ENCODE measurements at regions not wholly inside any gene's neighbourhood (a gene's known extent, or its start where the extent isn't known, plus 50 kb on each side); places are given as distances from the start of the nearest gene placed in this dataset.

- no peaks in the 10 kb centered on the region for H3K27me3 Mint-ChIP-seq (ENCODE audit: insufficient read depth, low read depth, poor library complexity)
- no peak for ATAC-seq
These were observed 1366.2 kb downstream of the PLA2G4A start for GRCh38 chr1:188194916-188195315.

GRCh38 chr1:188218289-188218688, 1389.5 kb downstream of the PLA2G4A start:
- ATAC-seq (no peak), DNase-seq (ENCODE audit: low spot score) (no peak)
- H3K36me3 Mint-ChIP-seq (ENCODE audit: low read depth) = no peaks in the 10 kb centered on the region
- no peaks in the 10 kb centered on the region for H3K36me3 ChIP-seq (ENCODE audit: insufficient read depth)
- H3F3A ChIP-seq (replicated peaks; ENCODE audit: low read depth) = no peaks in the 10 kb centered on the region
- H3K27me3 Mint-ChIP-seq (ENCODE audit: insufficient read depth, low read depth, poor library complexity) = no peaks in the 10 kb centered on the region
- no peaks in the 10 kb centered on the region for H3K4me1 ChIP-seq (ENCODE audit: insufficient read depth)
- H4K20me1 ChIP-seq (replicated peaks; ENCODE audit: insufficient read depth) = no peaks in the 10 kb centered on the region
- H3K79me2 ChIP-seq (replicated peaks; ENCODE audit: insufficient read depth) = no peaks in the 10 kb centered on the region
- no peaks in the 10 kb centered on the region for H3K9me2 ChIP-seq (ENCODE audit: insufficient read depth)
- H3K4me3 Mint-ChIP-seq = no peak overlapping the region
- TF ChIP-seq, protein P1, sequence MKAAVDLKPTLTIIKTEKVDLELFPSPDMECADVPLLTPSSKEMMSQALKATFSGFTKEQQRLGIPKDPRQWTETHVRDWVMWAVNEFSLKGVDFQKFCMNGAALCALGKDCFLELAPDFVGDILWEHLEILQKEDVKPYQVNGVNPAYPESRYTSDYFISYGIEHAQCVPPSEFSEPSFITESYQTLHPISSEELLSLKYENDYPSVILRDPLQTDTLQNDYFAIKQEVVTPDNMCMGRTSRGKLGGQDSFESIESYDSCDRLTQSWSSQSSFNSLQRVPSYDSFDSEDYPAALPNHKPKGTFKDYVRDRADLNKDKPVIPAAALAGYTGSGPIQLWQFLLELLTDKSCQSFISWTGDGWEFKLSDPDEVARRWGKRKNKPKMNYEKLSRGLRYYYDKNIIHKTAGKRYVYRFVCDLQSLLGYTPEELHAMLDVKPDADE (IDR thresholded peaks at IDR 0.05) = no peak
- TF ChIP-seq STAT1 (IDR thresholded peaks at IDR 0.05; ENCODE audit: unreplicated experiment) = no peak
- no peak for TF ChIP-seq EZH2phosphoT487 (IDR thresholded peaks at IDR 0.05; ENCODE audit: unreplicated experiment)
- TF ChIP-seq NANOG (IDR thresholded peaks at IDR 0.05; ENCODE audit: borderline replicate concordance) = no peak
- no peak for TF ChIP-seq CREB1 (CRISPR knock-in tag; IDR thresholded peaks at IDR 0.05; ENCODE audit: low read depth)
- no peaks in the 10 kb centered on the region for H3K9me3 Mint-ChIP-seq
- H3K27ac Mint-ChIP-seq = no peak overlapping the region
- no peak overlapping the region for H2AFZ ChIP-seq
- H3K27me3 ChIP-seq (ENCODE audit: insufficient read depth) = no peaks in the 10 kb centered on the region
- H3K27ac ChIP-seq (ENCODE audit: low read depth) = no peak overlapping the region
- no peak overlapping the region for H3K4me3 ChIP-seq
- H3K4me2 ChIP-seq = no peak overlapping the region
- H3K4me1 Mint-ChIP-seq = no peaks in the 10 kb centered on the region

More at GRCh38 chr1:188194916-188195315, 1366.2 kb downstream of the PLA2G4A start:
- Histone ChIP-seq H4K20me1 (replicated peaks; ENCODE audit: insufficient read depth) (no peaks in the 10 kb centered on the region), H3K4me3 (no peak overlapping the region), H2AFZ (no peak overlapping the region), H3K9me2 (ENCODE audit: insufficient read depth) (no peaks in the 10 kb centered on the region), H3K4me1 (ENCODE audit: insufficient read depth) (no peaks in the 10 kb centered on the region), H3K27ac (ENCODE audit: low read depth) (no peak overlapping the region), H3K27me3 (ENCODE audit: insufficient read depth) (no peaks in the 10 kb centered on the region), H3K4me2 (no peak overlapping the region), H3K79me2 (replicated peaks; ENCODE audit: insufficient read depth) (no peaks in the 10 kb centered on the region), H3K36me3 (ENCODE audit: insufficient read depth) (no peaks in the 10 kb centered on the region), H3F3A (replicated peaks; ENCODE audit: low read depth) (no peaks in the 10 kb centered on the region)
- no peak for DNase-seq (ENCODE audit: low spot score)
- peaks cover 11% of the 10 kb centered on the region for H3K9me3 Mint-ChIP-seq
- no peaks in the 10 kb centered on the region for H3K4me1 Mint-ChIP-seq
- H3K36me3 Mint-ChIP-seq (ENCODE audit: low read depth) = peaks cover 4% of the 10 kb centered on the region; the same call in 2 of the 3 replicates
- no peak for TF ChIP-seq JUNB (IDR thresholded peaks at IDR 0.05; ENCODE audit: unreplicated experiment)
- TF ChIP-seq, protein P2, sequence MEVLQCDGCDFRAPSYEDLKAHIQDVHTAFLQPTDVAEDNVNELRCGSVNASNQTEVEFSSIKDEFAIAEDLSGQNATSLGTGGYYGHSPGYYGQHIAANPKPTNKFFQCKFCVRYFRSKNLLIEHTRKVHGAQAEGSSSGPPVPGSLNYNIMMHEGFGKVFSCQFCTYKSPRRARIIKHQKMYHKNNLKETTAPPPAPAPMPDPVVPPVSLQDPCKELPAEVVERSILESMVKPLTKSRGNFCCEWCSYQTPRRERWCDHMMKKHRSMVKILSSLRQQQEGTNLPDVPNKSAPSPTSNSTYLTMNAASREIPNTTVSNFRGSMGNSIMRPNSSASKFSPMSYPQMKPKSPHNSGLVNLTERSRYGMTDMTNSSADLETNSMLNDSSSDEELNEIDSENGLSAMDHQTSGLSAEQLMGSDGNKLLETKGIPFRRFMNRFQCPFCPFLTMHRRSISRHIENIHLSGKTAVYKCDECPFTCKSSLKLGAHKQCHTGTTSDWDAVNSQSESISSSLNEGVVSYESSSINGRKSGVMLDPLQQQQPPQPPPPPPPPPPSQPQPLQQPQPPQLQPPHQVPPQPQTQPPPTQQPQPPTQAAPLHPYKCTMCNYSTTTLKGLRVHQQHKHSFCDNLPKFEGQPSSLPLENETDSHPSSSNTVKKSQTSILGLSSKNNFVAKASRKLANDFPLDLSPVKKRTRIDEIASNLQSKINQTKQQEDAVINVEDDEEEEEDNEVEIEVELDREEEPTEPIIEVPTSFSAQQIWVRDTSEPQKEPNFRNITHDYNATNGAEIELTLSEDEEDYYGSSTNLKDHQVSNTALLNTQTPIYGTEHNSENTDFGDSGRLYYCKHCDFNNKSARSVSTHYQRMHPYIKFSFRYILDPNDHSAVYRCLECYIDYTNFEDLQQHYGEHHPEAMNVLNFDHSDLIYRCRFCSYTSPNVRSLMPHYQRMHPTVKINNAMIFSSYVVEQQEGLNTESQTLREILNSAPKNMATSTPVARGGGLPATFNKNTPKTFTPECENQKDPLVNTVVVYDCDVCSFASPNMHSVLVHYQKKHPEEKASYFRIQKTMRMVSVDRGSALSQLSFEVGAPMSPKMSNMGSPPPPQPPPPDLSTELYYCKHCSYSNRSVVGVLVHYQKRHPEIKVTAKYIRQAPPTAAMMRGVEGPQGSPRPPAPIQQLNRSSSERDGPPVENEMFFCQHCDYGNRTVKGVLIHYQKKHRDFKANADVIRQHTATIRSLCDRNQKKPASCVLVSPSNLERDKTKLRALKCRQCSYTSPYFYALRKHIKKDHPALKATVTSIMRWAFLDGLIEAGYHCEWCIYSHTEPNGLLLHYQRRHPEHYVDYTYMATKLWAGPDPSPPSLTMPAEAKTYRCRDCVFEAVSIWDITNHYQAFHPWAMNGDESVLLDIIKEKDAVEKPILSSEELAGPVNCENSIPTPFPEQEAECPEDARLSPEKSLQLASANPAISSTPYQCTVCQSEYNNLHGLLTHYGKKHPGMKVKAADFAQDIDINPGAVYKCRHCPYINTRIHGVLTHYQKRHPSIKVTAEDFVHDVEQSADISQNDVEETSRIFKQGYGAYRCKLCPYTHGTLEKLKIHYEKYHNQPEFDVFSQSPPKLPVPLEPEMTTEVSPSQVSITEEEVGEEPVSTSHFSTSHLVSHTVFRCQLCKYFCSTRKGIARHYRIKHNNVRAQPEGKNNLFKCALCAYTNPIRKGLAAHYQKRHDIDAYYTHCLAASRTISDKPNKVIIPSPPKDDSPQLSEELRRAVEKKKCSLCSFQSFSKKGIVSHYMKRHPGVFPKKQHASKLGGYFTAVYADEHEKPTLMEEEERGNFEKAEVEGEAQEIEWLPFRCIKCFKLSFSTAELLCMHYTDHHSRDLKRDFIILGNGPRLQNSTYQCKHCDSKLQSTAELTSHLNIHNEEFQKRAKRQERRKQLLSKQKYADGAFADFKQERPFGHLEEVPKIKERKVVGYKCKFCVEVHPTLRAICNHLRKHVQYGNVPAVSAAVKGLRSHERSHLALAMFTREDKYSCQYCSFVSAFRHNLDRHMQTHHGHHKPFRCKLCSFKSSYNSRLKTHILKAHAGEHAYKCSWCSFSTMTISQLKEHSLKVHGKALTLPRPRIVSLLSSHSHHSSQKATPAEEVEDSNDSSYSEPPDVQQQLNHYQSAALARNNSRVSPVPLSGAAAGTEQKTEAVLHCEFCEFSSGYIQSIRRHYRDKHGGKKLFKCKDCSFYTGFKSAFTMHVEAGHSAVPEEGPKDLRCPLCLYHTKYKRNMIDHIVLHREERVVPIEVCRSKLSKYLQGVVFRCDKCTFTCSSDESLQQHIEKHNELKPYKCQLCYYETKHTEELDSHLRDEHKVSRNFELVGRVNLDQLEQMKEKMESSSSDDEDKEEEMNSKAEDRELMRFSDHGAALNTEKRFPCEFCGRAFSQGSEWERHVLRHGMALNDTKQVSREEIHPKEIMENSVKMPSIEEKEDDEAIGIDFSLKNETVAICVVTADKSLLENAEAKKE (CRISPR knock-in tag; IDR thresholded peaks at IDR 0.05) = no peak
- TF ChIP-seq ZNF114 (CRISPR knock-in tag; IDR thresholded peaks at IDR 0.05) = no peak
- no peak overlapping the region for H3K27ac Mint-ChIP-seq
- no peak overlapping the region for H3K4me3 Mint-ChIP-seq

Measured in GM23338 (cell line).